Sigmoid colon (tissue), 6 donors: ENCODE measurements at regions not wholly inside any gene's neighbourhood (a gene's known extent, or its start where the extent isn't known, plus 50 kb on each side); places are given as distances from the start of the nearest gene placed in this dataset.

Experiments used
- DNase-seq: peaks from one replicate; pipeline ENCODE4 v3.0.0-alpha.2; 2019
- H3K27ac ChIP-seq, 4 donors: fragments of 200-600 bp; sonication (generic); one replicate each; pipeline ENCODE4 v1.5.1; 2016 to 2019; ENCODE audit warnings: mild to moderate bottlenecking in 1 of 4
- H3K27me3 ChIP-seq, 3 donors: fragments of 200-600 bp; sonication (generic); one replicate each; pipeline ENCODE4 v1.5.1; 2019; ENCODE audit warnings: mild to moderate bottlenecking in 1 of 3
- H3K36me3 ChIP-seq, 4 donors: fragments of 200-600 bp; sonication (generic); one replicate each; pipeline ENCODE4 v1.5.1; 2016 to 2019
- H3K4me1 ChIP-seq, 4 donors: fragments of 200-600 bp; sonication (generic); one replicate each; pipeline ENCODE4 v1.5.1; 2017 to 2019
- H3K4me3 ChIP-seq, 4 donors: fragments of 200-600 bp; sonication (generic); one replicate each; pipeline ENCODE4 v1.5.1; 2017 to 2019; ENCODE audit warnings: mild to moderate bottlenecking in 2 of 4, moderate library complexity in 1 of 4
- H3K9me3 ChIP-seq, 4 donors: fragments of 200-600 bp in 3 of 4; sonication (generic) in 3 of 4; one replicate each; pipeline versions ENCODE4 v1.5.1 to v1.6.1; 2013 to 2019
- CTCF ChIP-seq, 4 experiments: fragments of 450-650 bp in 3 of 4; fragments of 200-600 bp in 1 of 4; IDR thresholded peaks; one replicate each; pipeline ENCODE4 v1.5.1; 2016 to 2019; ENCODE audit warnings: antibody characterized with exemption in 4 of 4, mild to moderate bottlenecking in 3 of 4, moderate library complexity in 2 of 4
- EP300 ChIP-seq, 4 donors: sonication (generic); formaldehyde crosslinking; IDR thresholded peaks; one replicate each; pipeline ENCODE4 v1.6.1; 2017; ENCODE audit warnings: antibody characterized with exemption in 4 of 4
- POLR2A ChIP-seq, 2 donors: fragments of 450-650 bp; IDR thresholded peaks; one replicate each; pipeline ENCODE4 v1.6.1; 2016; ENCODE audit warnings: antibody characterized with exemption in 2 of 2, mild to moderate bottlenecking in 2 of 2, moderate library complexity in 2 of 2
- POLR2AphosphoS5 ChIP-seq, 4 donors: sonication (generic); formaldehyde crosslinking; IDR thresholded peaks; one replicate each; pipeline ENCODE4 v1.6.1; 2017; ENCODE audit warnings: antibody characterized with exemption in 4 of 4
- WGBS, 2 donors: extraction: QIAGEN DNeasy Blood & Tissue Kit; methylation state at CpG; one replicate each; pipeline ENCODE4 v1.1.7; 2013; 5-methylcytosine and 5-hydroxymethylcytosine counted together
- intact Hi-C: fragments of 100-400 bp; cut with DNase I; formaldehyde crosslinking; loops from one replicate; pipeline ENCODE4 v1.15.1; 2023
- donor health status: healthy with polysubstance abuse.
- donor health status: healthy.

- Histone ChIP-seq H3K9me3 (no peaks in the 10 kb centered on the region), H3K4me3 (no peak overlapping the region)
- 79 to 85% methylated on average over 4 of the region's 4 CpGs for WGBS, 2 donors
Observed at GRCh38 chr5:167800427-167800826, 491.0 kb upstream of the WWC1 start.

GRCh38 chr5:167801999-167802398 is 489.4 kb upstream of the WWC1 start:
- intact Hi-C loops, result no loop called here
- WGBS, 2 donors, result 86 to 92% methylated on average over 4 of the region's 4 CpGs
- DNase-seq, result no peak
- no peak overlapping the region for H3K4me3 ChIP-seq
- H3K9me3 ChIP-seq, result no peaks in the 10 kb centered on the region
- no peak overlapping the region for H3K27ac ChIP-seq
- no peak for TF ChIP-seq EP300 (IDR thresholded peaks at IDR 0.05)
- no peak for TF ChIP-seq CTCF (IDR thresholded peaks at IDR 0.05)
- H3K27me3 ChIP-seq, result no peaks in the 10 kb centered on the region
- peaks cover 0 to 11% (median 3%) of the 10 kb centered on the region in 4 donors for H3K4me1 ChIP-seq
- no peaks in the 10 kb centered on the region for H3K36me3 ChIP-seq

More at GRCh38 chr5:167800427-167800826, 491.0 kb upstream of the WWC1 start:
- no peaks in the 10 kb centered on the region for H3K27me3 ChIP-seq
- peaks cover 0 to 11% (median 3%) of the 10 kb centered on the region in 4 donors for H3K4me1 ChIP-seq
- peak overlapping the region in 2 of 4 donors; percentile 14 to 17 for H3K27ac ChIP-seq
- TF ChIP-seq POLR2AphosphoS5 (IDR thresholded peaks at IDR 0.05) (peak in 3 of 4 donors; percentile 9 to 66 (median 63)), EP300 (IDR thresholded peaks at IDR 0.05) (no peak)
- no peak for DNase-seq
- H3K36me3 ChIP-seq, result no peaks in the 10 kb centered on the region
- intact Hi-C loops, result no loop called here

GRCh38 chr5:167802755-167803431 is 488.6 kb upstream of the WWC1 start:
- intact Hi-C loops, result no loop called here
- H3K4me3 ChIP-seq, result no peak overlapping the region
- whole genome bisulfite sequencing, 2 donors, result 48 to 50% methylated on average over 2 of the region's 2 CpGs
- H3K27me3 ChIP-seq, result no peaks in the 10 kb centered on the region
- DNase-seq, result no peak
- H3K9me3 ChIP-seq, result no peaks in the 10 kb centered on the region
- no peak for TF ChIP-seq EP300 (IDR thresholded peaks at IDR 0.05)
- H3K27ac ChIP-seq, result no peak overlapping the region
- peaks cover 0 to 11% (median 3%) of the 10 kb centered on the region in 4 donors for H3K4me1 ChIP-seq
- H3K36me3 ChIP-seq, result no peaks in the 10 kb centered on the region

GRCh38 chr5:167804512-167805220 is 486.8 kb upstream of the WWC1 start:
- no peak overlapping the region for H3K4me3 ChIP-seq
- no peaks in the 10 kb centered on the region for H3K9me3 ChIP-seq
- H3K27ac ChIP-seq, result no peak overlapping the region
- no peaks in the 10 kb centered on the region for H3K36me3 ChIP-seq
- no peak for TF ChIP-seq CTCF (IDR thresholded peaks at IDR 0.05)
- TF ChIP-seq POLR2AphosphoS5 (IDR thresholded peaks at IDR 0.05), result no peak
- no peak for TF ChIP-seq EP300 (IDR thresholded peaks at IDR 0.05)
- no peak for TF ChIP-seq POLR2A (IDR thresholded peaks at IDR 0.05)
- DNase-seq, result no peak
- peaks cover 0 to 11% (median 2%) of the 10 kb centered on the region in 4 donors for H3K4me1 ChIP-seq
- intact Hi-C loops, result no loop called here
- WGBS, 2 donors, result 77 to 84% methylated on average over 7 of the region's 7 CpGs
- no peaks in the 10 kb centered on the region for H3K27me3 ChIP-seq

GRCh38 chr5:167810573-167810972 is 480.9 kb upstream of the WWC1 start:
- 89 to 94% methylated on average over 2 of the region's 2 CpGs for WGBS, 2 donors
- no peak for TF ChIP-seq EP300 (IDR thresholded peaks at IDR 0.05)
- intact Hi-C loops, result no loop called here

GRCh38 chr5:167812871-167813270 is 478.6 kb upstream of the WWC1 start:
- Histone ChIP-seq H3K27ac (no peak overlapping the region), H3K4me1 (peaks cover 0 to 12% (median 10%) of the 10 kb centered on the region in 4 donors), H3K9me3 (no peaks in the 10 kb centered on the region), H3K27me3 (no peaks in the 10 kb centered on the region), H3K4me3 (no peak overlapping the region), H3K36me3 (no peaks in the 10 kb centered on the region)
- intact Hi-C loops, result no loop called here
- TF ChIP-seq EP300 (IDR thresholded peaks at IDR 0.05), result no peak
- TF ChIP-seq POLR2AphosphoS5 (IDR thresholded peaks at IDR 0.05), result no peak
- no peak for TF ChIP-seq CTCF (IDR thresholded peaks at IDR 0.05)
- no peak for TF ChIP-seq POLR2A (IDR thresholded peaks at IDR 0.05)
- DNase-seq, result no peak
- 82 to 87% methylated on average over 4 of the region's 4 CpGs for WGBS, 2 donors

More at GRCh38 chr5:167810573-167810972, 480.9 kb upstream of the WWC1 start:
- DNase-seq, result no peak
- Histone ChIP-seq H3K27me3 (no peaks in the 10 kb centered on the region), H3K36me3 (no peaks in the 10 kb centered on the region), H3K4me3 (no peak overlapping the region), H3K27ac (no peak overlapping the region), H3K9me3 (no peaks in the 10 kb centered on the region), H3K4me1 (peaks cover 0 to 12% (median 10%) of the 10 kb centered on the region in 4 donors)
